Upper lobe of right lung (tissue), 1 donor: ENCODE measurements at regions not wholly inside any gene's neighbourhood (a gene's known extent, or its start where the extent isn't known, plus 50 kb on each side); places are given as distances from the start of the nearest gene placed in this dataset.

Source experiments
- ATAC-seq: fragments of 200-7000 bp; cut with Tn5 transposase; one replicate; pipeline ENCODE4 v1.9.1; 2020; ENCODE audit warnings: mild to moderate bottlenecking, moderate library complexity
- DNase-seq: peaks from one replicate; pipeline ENCODE4 v3.0.0-alpha.2; 2020
- H3K27ac ChIP-seq: fragments of 200-600 bp; one replicate; pipeline ENCODE4 v1.8.0; 2022
- H3K27me3 ChIP-seq: fragments of 200-600 bp; one replicate; pipeline ENCODE4 v1.8.0; 2022; ENCODE audit warnings: mild to moderate bottlenecking
- H3K36me3 ChIP-seq: fragments of 200-600 bp; one replicate; pipeline ENCODE4 v1.8.0; 2022
- H3K4me1 ChIP-seq: fragments of 200-600 bp; one replicate; pipeline ENCODE4 v1.8.0; 2022
- H3K4me3 ChIP-seq: fragments of 200-600 bp; one replicate; pipeline ENCODE4 v1.8.0; 2022; ENCODE audit warnings: mild to moderate bottlenecking
- H3K9me3 ChIP-seq: fragments of 200-600 bp; one replicate; pipeline ENCODE4 v1.8.0; 2022
- intact Hi-C: fragments of 100-400 bp; cut with DNase I; formaldehyde crosslinking; loops from one replicate; pipeline ENCODE4 v1.11.0; 2022
- TF ChIP-seq, protein P1 (sequence below): fragments of 200-600 bp; IDR thresholded peaks from one replicate; pipeline ENCODE4 v1.8.0; 2022; ENCODE audit warnings: antibody characterized with exemption
- donor health status: DM: no; HTN: yes; CAD: no; lungs with severe emphysema.

GRCh38 chr12:92581604-92582003, 121.2 kb upstream of the PLEKHG7 start:
- DNase-seq (no peak), ATAC-seq (peak; percentile 45)
- Histone ChIP-seq H3K27ac (no peak overlapping the region), H3K27me3 (no peaks in the 10 kb centered on the region), H3K36me3 (no peaks in the 10 kb centered on the region), H3K4me1 (no peaks in the 10 kb centered on the region), H3K9me3 (no peaks in the 10 kb centered on the region), H3K4me3 (no peak overlapping the region)
- intact Hi-C loops: no loop called here
- TF ChIP-seq, protein P1, sequence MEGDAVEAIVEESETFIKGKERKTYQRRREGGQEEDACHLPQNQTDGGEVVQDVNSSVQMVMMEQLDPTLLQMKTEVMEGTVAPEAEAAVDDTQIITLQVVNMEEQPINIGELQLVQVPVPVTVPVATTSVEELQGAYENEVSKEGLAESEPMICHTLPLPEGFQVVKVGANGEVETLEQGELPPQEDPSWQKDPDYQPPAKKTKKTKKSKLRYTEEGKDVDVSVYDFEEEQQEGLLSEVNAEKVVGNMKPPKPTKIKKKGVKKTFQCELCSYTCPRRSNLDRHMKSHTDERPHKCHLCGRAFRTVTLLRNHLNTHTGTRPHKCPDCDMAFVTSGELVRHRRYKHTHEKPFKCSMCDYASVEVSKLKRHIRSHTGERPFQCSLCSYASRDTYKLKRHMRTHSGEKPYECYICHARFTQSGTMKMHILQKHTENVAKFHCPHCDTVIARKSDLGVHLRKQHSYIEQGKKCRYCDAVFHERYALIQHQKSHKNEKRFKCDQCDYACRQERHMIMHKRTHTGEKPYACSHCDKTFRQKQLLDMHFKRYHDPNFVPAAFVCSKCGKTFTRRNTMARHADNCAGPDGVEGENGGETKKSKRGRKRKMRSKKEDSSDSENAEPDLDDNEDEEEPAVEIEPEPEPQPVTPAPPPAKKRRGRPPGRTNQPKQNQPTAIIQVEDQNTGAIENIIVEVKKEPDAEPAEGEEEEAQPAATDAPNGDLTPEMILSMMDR: no peak

DNA sequence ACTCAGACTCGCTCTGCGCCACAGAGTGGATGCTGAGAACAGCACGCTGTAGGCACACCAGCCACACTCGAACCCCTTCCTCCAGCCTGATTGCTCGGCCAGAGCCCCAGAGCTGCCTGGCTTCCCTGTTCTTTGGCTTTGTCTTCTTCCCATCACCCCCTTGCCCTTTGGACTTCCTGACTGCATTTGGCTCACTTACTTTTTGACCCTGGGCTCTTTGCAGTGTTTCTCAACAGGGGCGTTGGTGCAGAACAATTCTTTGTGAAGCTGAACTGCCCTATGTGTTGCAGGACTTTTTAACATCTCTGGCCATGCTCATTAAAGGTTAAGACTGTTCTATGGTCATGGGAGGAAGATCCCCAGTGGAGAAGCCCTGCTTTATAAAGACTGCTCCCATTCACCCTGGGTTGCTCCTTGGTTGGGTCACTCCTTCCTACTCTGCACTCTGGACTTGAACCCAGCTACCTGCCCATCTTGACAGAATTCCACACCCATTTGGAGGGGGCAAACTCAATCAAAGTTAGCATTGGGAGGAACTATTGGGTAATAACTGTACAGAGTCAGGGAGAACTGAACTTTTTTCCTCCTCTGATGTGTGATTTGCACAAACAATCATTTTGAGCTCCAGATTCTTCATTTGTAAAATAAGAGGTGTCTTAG, 127.7 kb upstream of the PLEKHG7 start:
- no peaks in the 10 kb centered on the region for H3K36me3 ChIP-seq
- H3K9me3 ChIP-seq: no peaks in the 10 kb centered on the region
- no peak overlapping the region for H3K4me3 ChIP-seq
- DNase-seq (no peak), ATAC-seq (peak; percentile 74)
- peaks cover 11% of the 10 kb centered on the region for H3K4me1 ChIP-seq
- TF ChIP-seq, protein P1: no peak
- H3K27me3 ChIP-seq: no peaks in the 10 kb centered on the region
- intact Hi-C loops: loop anchor here (5.0 kb wide), 1 partner anchor 1193 kb away; no protein-coding TSS in a partner anchor
- no peak overlapping the region for H3K27ac ChIP-seq

DNA sequence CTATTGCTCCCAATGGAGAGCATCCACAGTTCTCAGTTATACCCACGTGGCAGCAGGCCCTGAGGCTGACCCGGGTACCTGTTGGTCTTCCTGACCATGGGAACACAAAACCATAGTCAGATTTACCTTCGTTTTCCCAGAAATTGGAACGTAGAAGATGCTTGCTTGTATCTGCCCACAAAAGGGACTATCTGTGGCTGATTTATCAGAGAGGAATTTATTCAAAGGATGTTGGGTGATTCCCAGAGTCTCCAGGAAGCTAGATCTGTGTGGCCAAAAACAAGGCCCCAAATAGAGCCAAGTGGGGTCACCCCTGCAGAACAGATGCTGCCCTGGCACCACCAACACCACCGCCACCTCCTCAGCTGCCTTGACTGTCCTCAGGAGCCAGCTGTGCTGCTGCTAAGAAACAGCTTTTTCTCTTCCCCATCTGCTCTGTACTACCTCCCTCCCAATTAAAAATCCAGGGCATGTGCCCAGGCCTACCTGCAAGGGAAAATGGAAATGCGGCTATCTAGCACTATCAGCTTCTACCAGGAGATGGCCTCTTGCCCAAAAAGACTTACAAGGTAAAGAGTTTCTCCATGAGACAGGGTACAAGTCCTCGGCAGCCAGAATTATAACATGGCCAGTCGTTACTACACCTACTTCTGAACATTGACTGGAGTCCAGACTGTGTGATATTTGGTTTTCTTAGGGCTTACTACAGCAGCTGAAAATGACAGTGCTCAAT, 128.6 kb upstream of the PLEKHG7 start:
- TF ChIP-seq, protein P1: peak; percentile 7
- Histone ChIP-seq H3K36me3 (no peaks in the 10 kb centered on the region), H3K27me3 (no peaks in the 10 kb centered on the region), H3K4me1 (peaks cover 13% of the 10 kb centered on the region), H3K9me3 (no peaks in the 10 kb centered on the region), H3K27ac (no peak overlapping the region), H3K4me3 (no peak overlapping the region)
- ATAC-seq (peak; percentile 43), DNase-seq (no peak)
- intact Hi-C loops: loop anchor here (5.0 kb wide), 1 partner anchor 1192 kb away; no protein-coding TSS in a partner anchor

- intact Hi-C loops: loop anchor here (5.0 kb wide), 1 partner anchor 1191 kb away; no protein-coding TSS in a partner anchor
- no peaks in the 10 kb centered on the region for H3K9me3 ChIP-seq
- TF ChIP-seq, protein P1: no peak
- no peak overlapping the region for H3K4me3 ChIP-seq
- no peaks in the 10 kb centered on the region for H3K36me3 ChIP-seq
- no peaks in the 10 kb centered on the region for H3K27me3 ChIP-seq
- no peak overlapping the region for H3K27ac ChIP-seq
- DNase-seq: no peak
- ATAC-seq: no peak
- H3K4me1 ChIP-seq: peaks cover 15% of the 10 kb centered on the region
Measured at GRCh38 chr12:92573104-92573503, 129.7 kb upstream of the PLEKHG7 start.

- DNase-seq: no peak
- Histone ChIP-seq H3K4me1 (peaks cover 15% of the 10 kb centered on the region), H3K27ac (no peak overlapping the region), H3K9me3 (no peaks in the 10 kb centered on the region), H3K36me3 (no peaks in the 10 kb centered on the region), H3K27me3 (no peaks in the 10 kb centered on the region), H3K4me3 (no peak overlapping the region)
- TF ChIP-seq, protein P1: no peak
- no peak for ATAC-seq
- intact Hi-C loops: loop anchor here (5.0 kb wide), 1 partner anchor 1190 kb away; no protein-coding TSS in a partner anchor
Measured at GRCh38 chr12:92571844-92572543, 130.8 kb upstream of the PLEKHG7 start.
